ENCODE measurements at regions not wholly inside any gene's neighbourhood (a gene's known extent, or its start where the extent isn't known, plus 50 kb on each side); places are given as distances from the start of the nearest gene placed in this dataset.
"Not testable (repeated sequence)": the region's sequence is repeated elsewhere in the genome, so short reads cannot be mapped to it uniquely, and the experiment has no call there.

GRCh38 chr6:15121977-15122550 lies 123.8 kb upstream of the JARID2 start:
- no peak for DNase-seq (ENCODE audit: low spot score)

DNA sequence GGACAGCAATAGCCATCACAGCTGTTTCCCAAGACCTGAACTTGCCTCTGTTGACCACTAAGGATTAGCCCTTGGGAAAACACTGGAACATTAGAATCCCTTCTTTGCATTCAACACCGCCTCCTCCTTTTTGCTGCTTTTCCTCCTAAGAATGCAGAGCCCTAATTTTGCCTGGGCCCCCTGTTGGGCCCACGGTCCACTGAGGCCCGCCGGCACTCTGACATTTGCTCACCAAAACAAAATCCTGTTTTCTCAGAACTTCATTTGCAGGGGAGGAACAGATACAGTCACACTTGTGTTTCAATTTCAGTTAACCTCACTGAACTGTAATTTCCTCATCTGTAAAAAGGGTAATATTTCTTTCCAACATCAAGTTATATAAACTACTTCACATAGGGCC lies 116.0 kb upstream of the JARID2 start:
- no peak for DNase-seq (ENCODE audit: low spot score)

DNA sequence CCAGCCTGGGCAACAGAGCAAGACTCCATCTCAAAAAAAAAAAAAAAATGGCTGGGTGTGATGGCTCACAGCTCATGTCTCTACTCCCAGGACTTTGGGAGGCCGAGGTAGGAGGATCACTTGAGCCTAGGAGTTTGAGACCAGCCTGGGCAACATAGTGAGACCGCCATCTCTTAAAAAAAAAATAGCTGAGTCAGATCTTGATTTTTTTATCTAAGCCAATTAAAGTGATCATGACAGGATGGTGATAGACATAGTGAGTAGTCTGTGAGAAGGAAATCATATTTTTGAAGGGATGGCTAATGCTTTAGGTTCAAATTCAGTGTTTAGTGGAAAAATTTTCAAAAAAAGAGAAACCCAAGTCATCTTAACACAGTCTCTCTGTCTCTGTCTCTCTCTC lies 114.6 kb upstream of the JARID2 start:
- no peak for DNase-seq (ENCODE audit: low spot score)

DNA sequence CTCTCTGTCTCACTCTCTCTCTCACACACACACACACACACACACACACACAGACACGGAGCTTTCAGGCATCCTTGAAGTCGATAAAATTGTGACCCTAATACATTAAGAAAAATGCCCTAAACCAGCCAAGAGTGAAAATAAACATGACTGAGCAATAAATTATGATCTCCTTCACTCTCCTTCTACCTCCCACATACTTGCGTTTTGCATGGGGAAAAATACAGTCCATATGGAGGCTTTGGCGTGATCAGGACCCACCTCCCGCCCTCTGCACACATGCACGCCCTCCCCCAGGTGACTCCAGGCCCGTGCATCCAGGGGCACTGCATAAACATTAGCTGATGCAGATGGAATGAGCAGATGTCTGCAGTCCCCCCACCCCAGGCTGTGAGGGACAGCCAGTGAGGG lies 114.2 kb upstream of the JARID2 start:
- no peak for DNase-seq (ENCODE audit: low spot score)

GRCh38 chr6:15132167-15132566 lies 113.7 kb upstream of the JARID2 start:
- no peak for DNase-seq (ENCODE audit: low spot score)

GRCh38 chr6:15132854-15133670 lies 112.8 kb upstream of the JARID2 start:
- no peak for DNase-seq (ENCODE audit: low spot score)

- DNase-seq (ENCODE audit: low spot score), result no peak
Observed at GRCh38 chr6:15137086-15137485, 108.8 kb upstream of the JARID2 start.

- DNase-seq (ENCODE audit: low spot score), result no peak
Observed at GRCh38 chr6:15143086-15143485, 102.8 kb upstream of the JARID2 start.

GRCh38 chr6:15143540-15143939 lies 102.3 kb upstream of the JARID2 start:
- no peak for DNase-seq (ENCODE audit: low spot score)

GRCh38 chr6:15145821-15146220 lies 100.0 kb upstream of the JARID2 start:
- DNase-seq (ENCODE audit: low spot score), result no peak

GRCh38 chr6:15147827-15148226 lies 98.0 kb upstream of the JARID2 start:
- DNase-seq (ENCODE audit: low spot score), result no peak

DNA sequence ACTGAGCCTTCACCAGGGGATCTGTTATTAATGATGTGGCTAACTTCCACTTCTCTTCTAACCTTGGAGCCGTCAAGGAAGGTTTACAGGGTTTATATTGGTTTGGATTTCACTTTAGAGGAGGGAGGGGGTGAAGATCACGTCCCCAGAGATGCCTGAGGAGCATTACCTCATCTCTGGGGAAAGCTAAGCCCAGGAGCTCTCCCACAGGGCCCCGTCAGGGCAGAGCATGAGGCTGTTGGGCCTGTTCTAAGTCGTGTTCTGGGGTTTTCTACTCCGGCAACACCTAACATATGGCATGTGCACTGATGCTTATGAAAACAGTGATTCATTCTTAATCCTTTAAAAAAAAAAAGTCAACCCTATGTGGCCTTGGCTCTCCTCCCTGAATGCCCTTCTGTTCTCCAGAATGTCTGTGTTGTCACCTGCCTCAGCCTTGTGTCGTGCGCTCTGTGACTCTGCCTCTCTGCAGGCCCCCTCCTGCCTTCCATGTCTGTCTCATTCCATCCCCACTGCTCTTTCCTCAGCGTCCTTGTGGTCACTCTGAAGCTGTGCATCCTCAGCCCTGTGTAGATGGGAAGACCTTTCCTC lies 97.4 kb upstream of the JARID2 start:
- no peak for DNase-seq (ENCODE audit: low spot score)

DNA sequence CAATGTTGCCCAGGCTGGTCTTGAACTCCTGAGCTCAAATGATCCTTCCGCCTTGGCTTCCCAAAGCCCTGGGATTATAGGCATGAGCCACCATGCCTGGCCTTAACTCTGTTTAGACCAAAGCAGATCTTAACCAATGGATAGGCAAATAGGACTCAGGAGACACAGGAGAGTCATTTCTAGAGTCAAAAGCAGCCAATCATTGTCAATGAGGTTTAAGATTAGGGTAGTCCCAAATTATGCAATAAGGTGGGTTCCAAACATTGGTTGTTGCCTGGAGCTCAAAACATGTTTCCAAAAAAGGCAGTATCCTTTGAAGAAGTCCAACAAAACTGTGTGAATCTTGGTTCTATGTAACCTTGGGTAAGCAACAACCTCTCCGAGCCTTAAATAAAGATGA lies 95.7 kb upstream of the JARID2 start:
- DNase-seq (ENCODE audit: low spot score), result no peak

DNA sequence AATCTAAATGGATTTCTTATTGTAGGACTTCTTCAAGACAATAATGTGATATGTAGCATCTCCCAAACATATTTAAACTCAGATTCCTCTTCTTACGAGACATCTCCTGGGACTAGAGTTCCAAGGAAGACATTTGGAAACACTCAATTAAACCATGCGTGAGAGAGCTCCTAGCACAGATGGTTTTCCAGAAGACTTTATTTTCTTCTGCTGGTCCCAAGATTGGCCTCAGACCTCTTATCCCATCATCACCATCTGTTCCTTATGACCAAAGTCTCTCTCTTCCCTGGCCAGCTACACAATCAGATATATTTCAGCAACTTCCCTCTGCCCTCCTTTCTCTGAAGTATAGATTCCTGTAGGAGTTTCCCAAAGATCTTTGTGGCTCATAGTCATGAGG lies 93.2 kb upstream of the JARID2 start:
- no peak for DNase-seq (ENCODE audit: low spot score)

DNA sequence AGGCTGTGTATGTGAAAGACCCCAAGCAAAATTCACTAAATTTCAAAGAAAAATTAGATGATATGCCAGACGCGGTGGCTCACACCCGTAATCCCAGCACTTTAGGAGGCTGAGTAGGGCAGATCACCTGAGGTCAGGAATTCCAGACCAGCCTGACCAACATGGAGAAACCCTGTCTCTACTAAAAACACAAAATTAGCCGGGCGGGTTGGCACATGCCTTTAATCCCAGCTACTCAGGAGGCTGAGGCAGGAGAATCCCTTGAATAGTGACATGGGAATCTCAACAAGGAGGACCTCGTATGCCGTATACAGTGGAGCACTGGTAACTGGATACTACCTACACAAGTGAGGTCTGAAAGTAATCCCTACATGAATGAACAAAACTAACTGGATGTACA lies 92.7 kb upstream of the JARID2 start:
- DNase-seq (ENCODE audit: low spot score), result no peak

DNA sequence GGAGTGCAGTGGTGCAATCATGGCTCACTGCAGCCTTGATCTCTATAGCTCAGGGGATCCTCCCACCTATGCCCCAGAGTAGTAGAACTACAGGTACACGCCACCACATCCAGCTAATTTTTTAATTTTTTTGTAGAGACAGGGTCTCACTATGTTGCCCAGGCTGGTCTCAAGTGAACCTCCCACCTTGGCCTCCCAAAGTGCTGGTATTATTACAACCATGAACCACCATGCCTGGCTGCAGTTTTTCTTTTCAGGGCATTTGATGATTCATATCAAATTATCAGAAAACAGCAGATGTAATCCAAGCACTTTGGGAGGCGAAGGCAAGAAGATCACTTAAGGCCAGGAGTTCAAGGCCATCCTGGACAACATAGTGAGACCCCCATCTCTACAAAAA lies 88.4 kb upstream of the JARID2 start:
- DNase-seq (ENCODE audit: low spot score), result no peak

DNA sequence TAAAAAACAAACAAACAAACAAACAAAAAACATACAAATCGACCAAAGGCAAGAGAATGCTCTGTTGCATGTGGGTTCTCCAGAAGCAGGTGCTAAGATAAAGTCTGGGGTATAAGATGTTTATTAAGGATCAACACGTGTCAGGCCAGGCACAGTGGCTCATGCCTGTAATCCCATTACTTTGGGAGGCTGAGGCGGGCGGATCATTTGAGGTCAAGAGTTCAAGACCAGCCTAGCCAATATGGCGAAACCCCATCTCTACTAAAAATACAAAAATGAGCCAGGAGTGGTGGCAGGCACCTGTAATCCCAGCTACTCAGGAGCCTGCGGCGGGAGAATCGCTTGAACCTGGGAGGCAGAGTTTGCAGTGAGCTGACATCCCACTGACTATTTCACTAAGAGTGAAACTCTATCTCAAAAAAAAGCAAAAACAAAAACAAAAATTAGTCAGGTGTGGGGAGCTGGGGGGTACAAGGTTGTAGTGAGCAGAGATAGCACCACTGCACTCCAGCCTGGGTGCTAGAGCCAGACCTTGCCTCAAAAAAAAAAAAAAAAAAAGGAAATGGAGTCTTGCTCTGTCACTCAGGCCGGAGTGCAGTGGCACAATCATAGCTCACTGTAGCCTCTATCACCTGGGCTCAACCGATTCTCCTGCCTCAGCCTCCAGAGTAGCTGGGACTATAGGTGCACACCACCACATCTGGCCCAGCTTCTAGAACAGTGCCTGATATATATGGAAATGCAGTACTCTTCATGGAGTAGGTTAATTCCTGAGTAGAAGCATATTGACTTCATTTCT lies 86.8 kb upstream of the JARID2 start:
- no peak for DNase-seq (ENCODE audit: low spot score)

DNA sequence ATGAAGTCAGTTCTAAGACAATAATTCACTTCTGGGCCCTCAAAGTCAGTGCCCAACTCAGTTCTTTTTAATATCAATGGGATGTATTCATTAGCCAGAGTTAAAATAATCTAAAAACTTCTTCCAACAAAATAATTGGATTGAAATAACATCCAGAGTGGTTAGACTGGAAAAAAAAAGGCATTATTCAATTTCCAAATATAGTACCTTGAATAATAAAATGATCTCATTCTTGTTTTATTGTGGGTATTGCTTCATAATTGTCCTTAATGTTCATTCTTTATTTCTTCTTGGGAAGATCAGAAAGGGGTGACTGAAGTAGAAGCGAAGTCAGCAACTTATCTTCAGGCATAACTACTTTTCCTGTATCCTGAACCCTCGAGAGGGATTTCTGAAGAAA lies 85.1 kb upstream of the JARID2 start:
- no peak for DNase-seq (ENCODE audit: low spot score)

DNA sequence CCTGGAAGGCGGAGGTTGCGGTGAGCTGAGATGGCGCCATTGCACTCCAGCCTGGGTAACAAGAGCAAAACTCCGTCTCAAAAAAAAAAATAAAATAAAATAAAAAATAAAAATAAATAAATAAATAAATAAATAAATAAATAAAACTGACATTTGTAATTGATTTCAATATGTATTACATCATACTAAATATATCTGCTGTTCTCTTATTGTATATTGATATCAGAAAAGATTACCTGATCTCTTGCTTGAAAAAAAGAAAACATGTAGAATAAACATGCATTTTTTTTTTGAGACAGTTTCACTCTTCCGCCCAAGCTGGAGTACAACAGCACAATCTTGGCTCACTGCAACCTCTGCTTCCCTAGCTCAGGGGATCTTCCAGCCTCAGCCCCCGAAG lies 81.0 kb upstream of the JARID2 start:
- not testable (repeated sequence) for DNase-seq (ENCODE audit: low spot score)

DNA sequence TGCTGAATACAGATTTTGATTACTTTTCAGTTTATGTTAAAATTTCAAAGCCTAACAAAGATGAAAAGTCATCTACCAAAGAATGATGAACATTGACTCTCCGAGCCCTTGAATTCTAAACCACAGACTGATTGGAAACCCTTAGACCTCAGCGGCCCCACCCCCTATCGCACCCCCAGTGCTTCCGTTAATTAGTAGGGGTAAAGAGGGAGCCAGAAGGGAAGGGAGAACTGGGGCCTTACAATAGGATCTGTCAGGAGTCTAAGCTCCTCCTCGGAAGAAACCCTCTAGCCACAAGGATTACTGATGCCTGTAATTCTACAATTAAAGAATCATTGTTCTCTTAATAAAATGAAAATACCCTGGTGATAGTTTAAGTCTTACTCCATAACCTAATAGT lies 79.7 kb upstream of the JARID2 start:
- no peak for DNase-seq (ENCODE audit: low spot score)

DNA sequence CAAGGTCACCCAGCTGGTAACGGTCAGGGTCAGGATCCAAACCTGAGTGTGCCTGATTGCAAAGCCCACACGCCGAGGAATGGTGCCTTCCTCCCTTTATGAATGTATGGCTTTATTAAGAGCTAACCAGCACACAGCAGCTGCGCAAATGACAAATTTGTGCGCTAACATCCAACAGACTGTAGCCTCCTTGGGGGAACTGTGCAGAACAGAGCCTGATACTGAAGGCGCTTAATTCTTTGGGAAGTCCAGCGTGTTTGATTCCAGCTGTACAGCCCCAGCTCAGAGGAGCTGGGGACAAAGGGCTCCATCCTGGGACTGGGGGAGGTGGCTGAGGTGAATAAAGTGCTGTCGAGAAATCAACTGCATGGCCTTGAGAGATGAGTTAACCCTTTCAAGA lies 75.7 kb upstream of the JARID2 start:
- DNase-seq (ENCODE audit: low spot score), result no peak

GRCh38 chr6:15171026-15171425 lies 74.8 kb upstream of the JARID2 start:
- no peak for DNase-seq (ENCODE audit: low spot score)
